ENCODE measurements at regions not wholly inside any gene's neighbourhood (a gene's known extent, or its start where the extent isn't known, plus 50 kb on each side); places are given as distances from the start of the nearest gene placed in this dataset.

DNA sequence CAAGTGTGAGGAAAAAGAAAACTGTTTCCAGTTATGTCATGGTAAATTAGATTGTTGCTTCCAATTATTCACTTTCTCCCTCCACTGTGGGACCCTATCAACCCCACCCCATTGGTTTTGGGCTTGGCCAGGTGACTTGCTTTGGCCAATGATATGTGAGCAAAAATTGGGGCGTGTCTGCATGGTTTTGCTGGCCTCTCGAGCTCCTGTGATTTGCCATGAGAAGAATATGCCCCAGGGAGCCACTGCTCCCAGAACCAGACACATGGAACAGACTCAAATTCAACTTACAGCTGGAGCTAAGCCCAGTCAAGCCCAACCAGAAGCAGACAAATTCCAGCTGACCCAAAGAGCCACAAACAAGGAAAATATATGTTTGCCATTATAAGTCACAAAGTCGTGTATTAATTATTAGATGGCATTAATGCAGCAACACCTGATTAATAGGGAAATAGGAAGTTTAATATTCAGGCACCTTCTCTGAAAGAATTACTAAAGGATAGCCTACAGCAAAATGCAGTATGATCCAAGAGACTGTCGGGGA is 248.9 kb downstream of the ANAPC1 start:
- H3K9me3 ChIP-seq (ENCODE audit: control insufficient read depth in 2 of 3, insufficient read depth in 1 of 3, low read length in 3 of 3) = no peaks in the 10 kb centered on the region
- no peak overlapping the region for H3K9ac ChIP-seq (ENCODE audit: low read length in 3 of 3)
- FAIRE-seq (no peak), DNase-seq (no peak)
- H3K4me3 ChIP-seq (ENCODE audit: low read length in 3 of 3) = no peak overlapping the region
- intact Hi-C loops (cut with DNase I) = no loop called here
- no peaks in the 10 kb centered on the region for H3K36me3 ChIP-seq (ENCODE audit: control insufficient read depth in 2 of 3, insufficient read depth in 3 of 3, low read length in 3 of 3)
- no peaks in the 10 kb centered on the region for H3K27me3 ChIP-seq (ENCODE audit: control insufficient read depth, insufficient read depth, low read length)
- H3K27ac ChIP-seq (ENCODE audit: low read depth in 2 of 2, low read length in 2 of 2) = no peak overlapping the region
- no peaks in the 10 kb centered on the region for H3K4me1 ChIP-seq (ENCODE audit: control insufficient read depth in 2 of 3, insufficient read depth in 2 of 3, low read depth in 1 of 3, low read length in 3 of 3)
- TF ChIP-seq, protein P1, sequence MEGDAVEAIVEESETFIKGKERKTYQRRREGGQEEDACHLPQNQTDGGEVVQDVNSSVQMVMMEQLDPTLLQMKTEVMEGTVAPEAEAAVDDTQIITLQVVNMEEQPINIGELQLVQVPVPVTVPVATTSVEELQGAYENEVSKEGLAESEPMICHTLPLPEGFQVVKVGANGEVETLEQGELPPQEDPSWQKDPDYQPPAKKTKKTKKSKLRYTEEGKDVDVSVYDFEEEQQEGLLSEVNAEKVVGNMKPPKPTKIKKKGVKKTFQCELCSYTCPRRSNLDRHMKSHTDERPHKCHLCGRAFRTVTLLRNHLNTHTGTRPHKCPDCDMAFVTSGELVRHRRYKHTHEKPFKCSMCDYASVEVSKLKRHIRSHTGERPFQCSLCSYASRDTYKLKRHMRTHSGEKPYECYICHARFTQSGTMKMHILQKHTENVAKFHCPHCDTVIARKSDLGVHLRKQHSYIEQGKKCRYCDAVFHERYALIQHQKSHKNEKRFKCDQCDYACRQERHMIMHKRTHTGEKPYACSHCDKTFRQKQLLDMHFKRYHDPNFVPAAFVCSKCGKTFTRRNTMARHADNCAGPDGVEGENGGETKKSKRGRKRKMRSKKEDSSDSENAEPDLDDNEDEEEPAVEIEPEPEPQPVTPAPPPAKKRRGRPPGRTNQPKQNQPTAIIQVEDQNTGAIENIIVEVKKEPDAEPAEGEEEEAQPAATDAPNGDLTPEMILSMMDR (IDR thresholded peaks at IDR 0.05; ENCODE audit: borderline replicate concordance, extremely low read depth, insufficient read depth) = no peak

DNA sequence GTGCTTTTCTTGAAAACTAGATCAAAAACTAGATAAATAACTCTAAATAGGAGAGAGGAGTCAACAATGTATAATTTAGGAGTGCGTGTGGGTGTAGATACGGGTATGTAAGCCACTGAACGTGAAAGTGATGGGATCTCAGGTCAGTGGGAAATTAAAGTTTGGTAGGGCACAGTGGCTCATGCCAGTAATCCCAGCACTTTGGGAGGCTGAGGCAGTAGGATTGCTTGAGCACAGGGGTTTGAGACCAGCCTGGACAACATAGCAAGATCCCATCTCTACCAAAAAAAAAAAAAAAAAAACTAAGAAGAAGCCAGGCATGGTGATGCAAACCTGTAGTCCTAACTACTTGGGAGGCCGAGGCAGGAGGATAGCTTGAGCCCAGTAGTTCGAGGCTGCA is 247.1 kb downstream of the ANAPC1 start:
- no peak for FAIRE-seq

DNA sequence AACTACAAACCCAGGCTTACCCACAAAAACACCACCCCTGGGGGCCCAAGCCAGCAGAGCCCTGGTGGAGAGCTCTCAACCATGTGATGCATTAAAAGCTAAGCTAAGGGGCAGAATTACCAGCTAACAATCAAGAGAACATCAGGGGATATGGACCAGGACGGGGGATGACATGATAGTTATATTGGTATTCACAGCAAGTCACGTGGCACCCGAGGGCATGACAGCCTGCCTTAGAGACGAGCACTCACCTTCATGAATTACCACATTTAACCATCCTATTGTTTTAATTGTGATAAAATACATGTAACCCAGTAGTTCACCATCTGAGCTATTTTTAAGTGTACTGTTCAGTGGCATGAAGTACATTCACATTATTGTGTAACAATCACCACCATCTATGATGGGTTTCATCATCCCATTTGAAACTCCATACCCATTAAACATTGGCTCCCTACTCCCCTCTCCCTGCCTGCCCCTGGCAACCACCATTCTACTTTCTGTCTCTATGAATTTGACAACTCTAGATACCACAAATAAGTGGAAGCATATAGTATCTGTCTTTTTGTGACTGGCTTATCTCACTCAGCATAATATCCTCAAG is 245.6 kb downstream of the ANAPC1 start:
- FAIRE-seq = no peak

More for the DNA sequence above, 247.1 kb downstream of the ANAPC1 start:
- Histone ChIP-seq H3K9ac (ENCODE audit: low read length in 3 of 3) (no peak overlapping the region), H3K4me3 (ENCODE audit: low read length in 3 of 3) (no peak overlapping the region), H3K27me3 (ENCODE audit: control insufficient read depth, insufficient read depth, low read length) (no peaks in the 10 kb centered on the region), H3K9me3 (ENCODE audit: control insufficient read depth in 2 of 3, insufficient read depth in 1 of 3, low read length in 3 of 3) (no peaks in the 10 kb centered on the region), H3K27ac (ENCODE audit: low read depth in 2 of 2, low read length in 2 of 2) (no peak overlapping the region), H3K4me1 (ENCODE audit: control insufficient read depth in 2 of 3, insufficient read depth in 2 of 3, low read depth in 1 of 3, low read length in 3 of 3) (no peaks in the 10 kb centered on the region), H3K36me3 (ENCODE audit: control insufficient read depth in 2 of 3, insufficient read depth in 3 of 3, low read length in 3 of 3) (no peaks in the 10 kb centered on the region)
- DNase-seq = no peak
- intact Hi-C loops (cut with DNase I) = no loop called here
- TF ChIP-seq, protein P1 (IDR thresholded peaks at IDR 0.05; ENCODE audit: borderline replicate concordance, extremely low read depth, insufficient read depth) = no peak

More for the DNA sequence above, 245.6 kb downstream of the ANAPC1 start:
- no peaks in the 10 kb centered on the region for H3K9me3 ChIP-seq (ENCODE audit: control insufficient read depth in 2 of 3, insufficient read depth in 1 of 3, low read length in 3 of 3)
- TF ChIP-seq, protein P1 (IDR thresholded peaks at IDR 0.05; ENCODE audit: borderline replicate concordance, extremely low read depth, insufficient read depth) = no peak
- intact Hi-C loops (cut with DNase I) = no loop called here
- no peaks in the 10 kb centered on the region for H3K36me3 ChIP-seq (ENCODE audit: control insufficient read depth in 2 of 3, insufficient read depth in 3 of 3, low read length in 3 of 3)
- no peak overlapping the region for H3K4me3 ChIP-seq (ENCODE audit: low read length in 3 of 3)
- H3K9ac ChIP-seq (ENCODE audit: low read length in 3 of 3) = no peak overlapping the region
- peaks cover 0 to 7% (median 5%) of the 10 kb centered on the region in 3 donors for H3K4me1 ChIP-seq (ENCODE audit: control insufficient read depth in 2 of 3, insufficient read depth in 2 of 3, low read depth in 1 of 3, low read length in 3 of 3)
- no peak overlapping the region for H3K27ac ChIP-seq (ENCODE audit: low read depth in 2 of 2, low read length in 2 of 2)
- H3K27me3 ChIP-seq (ENCODE audit: control insufficient read depth, insufficient read depth, low read length) = no peaks in the 10 kb centered on the region
- no peak for DNase-seq

All from kidney (tissue), 13 donors.